ENCODE measurements at regions not wholly inside any gene's neighbourhood (a gene's known extent, or its start where the extent isn't known, plus 50 kb on each side); places are given as distances from the start of the nearest gene placed in this dataset.
"Not testable (repeated sequence)": the region's sequence is repeated elsewhere in the genome, so short reads cannot be mapped to it uniquely, and the experiment has no call there.

GRCh38 chr1:81504820-81505219 is 295.9 kb upstream of the ADGRL2 start:
- not testable (repeated sequence) for TF ChIP-seq KAT7 (CRISPR knock-in tag; IDR thresholded peaks at IDR 0.05; ENCODE audit: borderline replicate concordance); HMGXB4 (CRISPR knock-in tag; IDR thresholded peaks at IDR 0.05; ENCODE audit: borderline replicate concordance in 1 of 2, low read depth in 1 of 2); ZNF207 (IDR thresholded peaks at IDR 0.05; ENCODE audit: borderline replicate concordance); FOSL1 (CRISPR knock-in tag; IDR thresholded peaks at IDR 0.05; ENCODE audit: borderline replicate concordance); CTCF (CRISPR knock-in tag; IDR thresholded peaks at IDR 0.05); PRPF4 (IDR thresholded peaks at IDR 0.05; ENCODE audit: low read depth, low read length, poor library complexity, severe bottlenecking); POLR2A (IDR thresholded peaks at IDR 0.05; ENCODE audit: insufficient read depth in 1 of 2, low read depth in 2 of 2, low read length in 2 of 2); BCL3 (CRISPR knock-in tag; IDR thresholded peaks at IDR 0.05)

All from HepG2 (cell line).